GM10248 (cell line): ENCODE measurements at regions not wholly inside any gene's neighbourhood (a gene's known extent, or its start where the extent isn't known, plus 50 kb on each side); places are given as distances from the start of the nearest gene placed in this dataset.

Experiments used
- CTCF ChIA-PET: fragments of 300-600 bp; sonication (Branson Sonifier 250); formaldehyde crosslinking; extraction: SDS; loops from one replicate; lab custom pipeline; 2021; ENCODE audit warnings: antibody characterized with exemption; lab: Yijun Ruan, JAX
- POLR2A ChIA-PET: fragments of 350-650 bp; sonication (Branson Sonifier 250); formaldehyde crosslinking; extraction: SDS; loops from one replicate; lab custom pipeline; 2020; ENCODE audit warnings: antibody characterized with exemption; lab: Yijun Ruan, JAX
- DNase-seq: peaks from one replicate; pipeline ENCODE4 v3.0.0; 2012; ENCODE audit errors: extremely low spot score
- CTCF ChIP-seq: IDR thresholded peaks from 2 replicates; pipeline ENCODE4 v1.5.1; 2012; ENCODE audit warnings: mild to moderate bottlenecking, low read depth; ENCODE audit errors: extremely low read depth, missing control alignments, control extremely low read depth

- TF ChIP-seq CTCF, result no peak
- ChIA-PET POLR2A (no interaction called here), CTCF (interaction anchor here (1.3 to 1.6 kb wide), 2 partner anchors 12 to 16 kb away, joined by 4 read pairs; no protein-coding TSS in a partner anchor)
- DNase-seq, result no peak
Observed at GRCh38 chr10:128766915-128767314, 640.7 kb upstream of the MKI67 start.

DNA sequence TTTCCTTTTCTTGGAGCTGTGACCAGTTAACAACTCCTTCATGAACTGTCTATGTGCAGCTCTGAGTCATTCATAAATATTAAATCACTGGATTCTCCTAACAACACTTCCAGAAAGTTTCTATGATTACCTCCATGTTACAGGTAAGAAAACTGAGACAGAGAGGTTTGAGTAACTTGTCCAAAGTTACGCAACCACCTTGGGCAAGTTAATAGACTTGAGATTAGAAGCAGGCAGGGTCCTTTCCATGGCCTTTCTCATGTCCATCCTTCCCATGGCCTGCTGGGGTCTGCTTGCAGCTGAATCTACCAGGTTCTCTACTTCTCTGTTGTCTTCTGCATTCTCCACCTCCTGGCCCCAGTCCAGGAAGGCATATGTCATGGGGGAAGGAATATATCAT is 648.8 kb upstream of the MKI67 start:
- ChIA-PET CTCF (no interaction called here), POLR2A (no interaction called here)
- TF ChIP-seq CTCF, result no peak
- DNase-seq, result no peak

DNA sequence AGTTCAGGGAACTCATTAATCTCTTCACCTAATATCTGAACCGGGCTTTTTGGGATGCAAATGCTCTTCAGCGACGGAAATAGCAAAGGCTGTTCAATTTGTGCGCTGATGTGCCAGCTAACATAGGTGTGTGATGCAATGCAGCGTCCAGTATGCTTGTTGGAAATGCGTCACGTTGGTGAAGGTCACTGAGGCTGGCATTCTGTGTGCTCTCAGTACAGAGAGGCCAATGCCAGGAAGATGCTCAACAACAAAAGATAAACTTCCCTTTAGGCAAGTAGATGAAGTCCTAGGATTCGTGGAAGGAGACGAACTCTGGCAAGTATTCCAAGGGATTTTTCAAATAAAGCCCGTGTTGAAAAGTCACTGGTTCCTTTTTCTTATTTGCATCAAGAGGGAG is 649.5 kb upstream of the MKI67 start:
- no peak for TF ChIP-seq CTCF
- CTCF ChIA-PET, result no interaction called here
- POLR2A ChIA-PET, result no interaction called here
- no peak for DNase-seq

- POLR2A ChIA-PET, result no interaction called here
- CTCF ChIA-PET, result no interaction called here
- no peak for DNase-seq
- no peak for TF ChIP-seq CTCF
Observed at GRCh38 chr10:128776673-128777252, 650.5 kb upstream of the MKI67 start.

DNA sequence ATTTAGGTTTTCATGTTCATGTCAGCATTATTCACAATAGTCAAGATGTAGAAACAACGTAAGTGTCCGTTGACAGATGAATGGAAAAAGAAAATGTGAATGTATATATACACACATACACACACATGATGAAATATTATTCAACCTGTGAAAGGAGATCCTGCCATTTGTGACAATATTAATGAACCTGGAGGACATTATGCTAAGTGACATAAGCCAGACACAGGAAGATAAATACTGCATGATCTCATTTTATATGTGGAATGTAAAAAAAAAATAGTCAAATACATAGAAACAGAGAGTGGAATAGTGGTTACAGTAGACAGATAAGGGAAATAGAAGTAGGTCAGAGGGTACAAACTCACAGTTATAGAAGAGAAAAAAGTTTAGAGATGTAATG is 651.1 kb upstream of the MKI67 start:
- POLR2A ChIA-PET, result no interaction called here
- DNase-seq, result no peak
- no peak for TF ChIP-seq CTCF
- CTCF ChIA-PET, result no interaction called here

GRCh38 chr10:128779416-128779815 is 653.2 kb upstream of the MKI67 start:
- no peak for TF ChIP-seq CTCF
- no peak for DNase-seq
- ChIA-PET CTCF (no interaction called here), POLR2A (no interaction called here)
